Loucy (cell line): ENCODE measurements at regions not wholly inside any gene's neighbourhood (a gene's known extent, or its start where the extent isn't known, plus 50 kb on each side); places are given as distances from the start of the nearest gene placed in this dataset.

Source experiments
- CTCF ChIP-seq: fragments of 200-600 bp; sonication (generic); conservative IDR thresholded peaks from 2 replicates; pipeline ENCODE4 v1.5.1; 2014; ENCODE audit warnings: mild to moderate bottlenecking, antibody characterized with exemption, low read length
- EZH2phosphoT487 ChIP-seq: fragments of 200-600 bp; IDR thresholded peaks from 2 replicates; pipeline ENCODE4 v1.6.1; 2018; ENCODE audit warnings: antibody characterized with exemption, mild to moderate bottlenecking, moderate library complexity, borderline replicate concordance

DNA sequence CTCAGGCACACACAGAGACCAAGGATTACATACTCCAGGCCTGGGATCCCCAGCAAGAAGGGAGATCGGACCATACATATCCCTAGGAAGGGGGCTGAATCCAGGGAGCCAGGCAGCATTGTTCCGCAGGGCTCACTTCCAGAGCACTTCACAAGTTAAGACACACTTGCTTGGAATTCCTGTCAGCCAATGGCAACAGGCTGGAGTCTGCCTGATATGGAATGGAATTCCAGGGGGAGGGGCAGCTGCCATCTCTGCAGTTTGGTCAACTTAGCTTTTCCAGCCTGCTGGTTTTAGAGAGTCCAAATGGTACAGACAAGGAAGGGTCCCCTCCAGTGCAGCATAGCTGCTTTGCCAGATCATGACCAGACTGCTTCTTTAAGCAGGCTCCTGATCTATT is 290.0 kb upstream of the GLI3 start:
- no peak for TF ChIP-seq CTCF
- TF ChIP-seq EZH2phosphoT487 = no peak
